ENCODE measurements at regions not wholly inside any gene's neighbourhood (a gene's known extent, or its start where the extent isn't known, plus 50 kb on each side); places are given as distances from the start of the nearest gene placed in this dataset.
A peak's percentile ranks its signal among the peaks of the same experiment; 100 is the strongest.

- no peak for DNase-seq
Measured at GRCh38 chr10:16367621-16368292, 69.1 kb upstream of the PTER start.

GRCh38 chr10:16381083-16381482 is 55.7 kb upstream of the PTER start:
- DNase-seq = no peak

GRCh38 chr10:16384021-16384420 is 52.8 kb upstream of the PTER start:
- peak; percentile 50 for DNase-seq

- DNase-seq = no peak
Measured at GRCh38 chr10:16386855-16387254, 50.0 kb upstream of the PTER start.
